Thyroid gland (tissue), 4 donors: ENCODE measurements at regions not wholly inside any gene's neighbourhood (a gene's known extent, or its start where the extent isn't known, plus 50 kb on each side); places are given as distances from the start of the nearest gene placed in this dataset.

Source experiments
- CTCF ChIP-seq, 6 experiments: fragments of 200-600 bp in 3 of 6; fragments of 450-650 bp in 3 of 6; sonication (generic) in 3 of 6; IDR thresholded peaks; one replicate each; pipeline ENCODE4 v1.5.1; 2016 to 2019; ENCODE audit warnings: antibody characterized with exemption in 6 of 6, mild to moderate bottlenecking in 2 of 6, inconsistent platforms in 1 of 6, moderate library complexity in 1 of 6
- POLR2A ChIP-seq, 2 donors: fragments of 450-650 bp; IDR thresholded peaks; one replicate each; pipeline ENCODE4 v1.6.1; 2017; ENCODE audit warnings: antibody characterized with exemption in 2 of 2, mild to moderate bottlenecking in 2 of 2, moderate library complexity in 1 of 2

- TF ChIP-seq CTCF (IDR thresholded peaks at IDR 0.05) = no peak
- no peak for TF ChIP-seq POLR2A (IDR thresholded peaks at IDR 0.05)
Measured at GRCh38 chr1:105368446-105368845, 1618.7 kb downstream of the AMY1C start.
